GM12891 (cell line): ENCODE measurements at regions not wholly inside any gene's neighbourhood (a gene's known extent, or its start where the extent isn't known, plus 50 kb on each side); places are given as distances from the start of the nearest gene placed in this dataset.

Experiments
- DNase-seq: peaks from one replicate; pipeline ENCODE4 v3.0.0; 2011; ENCODE audit warnings: low spot score; ENCODE audit not compliant: insufficient read length
- FAIRE-seq: peaks from 2 replicates; lab custom pipeline; 2011; peaks lifted over from hg19 to GRCh38; lab: Jason Lieb, UNC
- PAX5 ChIP-seq: IDR thresholded peaks from 2 replicates; pipeline ENCODE4 v1.6.1; 2011; ENCODE audit warnings: low read length, moderate library complexity, mild to moderate bottlenecking; ENCODE audit not compliant: insufficient read depth, severe bottlenecking
- POLR2A ChIP-seq: IDR thresholded peaks from 2 replicates; pipeline ENCODE4 v1.6.1; 2011; ENCODE audit warnings: low read depth, low read length, control low read depth
- POLR2AphosphoS5 ChIP-seq: IDR thresholded peaks from 2 replicates; pipeline ENCODE4 v1.6.1; 2011; ENCODE audit warnings: low read depth, low read length, control low read depth
- POU2F2 ChIP-seq: IDR thresholded peaks from 2 replicates; pipeline ENCODE4 v1.6.1; 2011; ENCODE audit warnings: low read depth, mild to moderate bottlenecking, control low read depth, low read length, moderate library complexity
- SPI1 ChIP-seq: IDR thresholded peaks from 2 replicates; pipeline ENCODE4 v1.6.1; 2011; ENCODE audit warnings: low read depth, low read length, control low read depth
- TAF1 ChIP-seq: IDR thresholded peaks from 2 replicates; pipeline ENCODE4 v1.6.1; 2011; ENCODE audit warnings: low read depth, low read length, control low read depth

DNA sequence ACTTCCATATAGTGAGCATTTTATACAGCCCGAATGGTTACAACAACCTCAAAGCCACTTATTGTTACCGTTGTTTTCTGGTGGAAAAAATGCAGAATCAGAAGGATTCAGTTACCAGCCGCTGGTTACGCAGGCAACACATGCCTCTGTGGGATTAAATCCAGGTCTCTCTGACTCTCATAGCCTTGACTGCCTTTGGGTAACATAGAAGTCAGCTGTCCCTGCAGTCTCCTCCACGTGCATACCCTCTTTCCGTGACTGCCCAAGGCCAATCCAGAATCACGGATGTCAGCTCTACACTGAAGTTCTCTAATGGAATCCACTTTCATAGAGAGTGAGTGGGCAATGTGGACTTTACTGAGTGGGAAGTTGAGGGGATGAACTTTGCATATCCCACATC is 189.5 kb upstream of the DNAJC19 start:
- no peak for FAIRE-seq
- DNase-seq: no peak
- TF ChIP-seq POU2F2 (no peak), TAF1 (no peak), POLR2AphosphoS5 (no peak), POLR2A (no peak), PAX5 (no peak), SPI1 (no peak)

DNA sequence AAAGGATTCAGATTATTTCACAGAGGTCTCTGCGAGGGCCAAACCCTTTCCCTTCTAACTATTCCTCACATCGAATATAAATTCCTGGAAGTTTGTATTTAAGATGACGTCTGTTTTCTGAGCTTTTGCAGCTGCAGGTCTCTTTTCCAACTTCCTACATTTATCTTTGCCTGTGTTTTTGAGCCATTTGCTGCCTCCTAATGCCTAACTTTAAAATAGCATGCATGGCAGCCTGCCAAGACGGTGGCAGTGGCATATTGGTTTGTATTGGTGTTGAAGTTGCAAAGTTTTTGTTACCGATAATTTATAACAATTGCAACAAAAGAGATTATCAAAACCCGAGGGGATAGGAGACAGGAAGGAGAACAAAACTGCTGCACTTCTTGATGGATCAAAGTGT is 187.1 kb upstream of the DNAJC19 start:
- DNase-seq (no peak), FAIRE-seq (no peak)
- no peak for TF ChIP-seq POLR2A

GRCh38 chr3:181174676-181175233 is 185.2 kb upstream of the DNAJC19 start:
- DNase-seq (no peak), FAIRE-seq (no peak)
- TF ChIP-seq POLR2A: no peak
- no peak for TF ChIP-seq SPI1
- TF ChIP-seq POLR2AphosphoS5: no peak
- no peak for TF ChIP-seq TAF1
- TF ChIP-seq PAX5: no peak
- no peak for TF ChIP-seq POU2F2

- DNase-seq (no peak), FAIRE-seq (no peak)
- no peak for TF ChIP-seq PAX5
- no peak for TF ChIP-seq POLR2AphosphoS5
- TF ChIP-seq POLR2A: no peak
- TF ChIP-seq POU2F2: no peak
- no peak for TF ChIP-seq SPI1
- no peak for TF ChIP-seq TAF1
These were observed 184.5 kb upstream of the DNAJC19 start for GRCh38 chr3:181174022-181174421.

DNA sequence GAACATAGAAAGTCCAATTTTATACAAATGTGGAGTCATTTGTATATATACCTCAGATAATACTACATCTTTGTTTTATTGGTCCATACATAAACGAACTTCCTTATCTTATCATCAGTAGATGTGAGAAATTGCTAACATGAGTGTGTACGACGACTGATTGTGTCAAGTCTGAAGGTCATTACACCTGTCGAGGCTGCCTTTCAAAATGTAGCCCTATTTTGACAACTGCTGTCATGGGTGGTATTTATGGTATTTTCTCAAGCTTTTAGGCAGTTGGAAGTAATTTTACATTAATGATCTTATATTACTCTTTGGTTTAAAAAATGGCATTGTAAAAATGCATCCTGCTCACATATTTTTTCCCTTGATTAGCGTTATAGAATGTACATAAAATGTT is 183.7 kb upstream of the DNAJC19 start:
- no peak for TF ChIP-seq TAF1
- no peak for TF ChIP-seq POU2F2
- no peak for TF ChIP-seq POLR2AphosphoS5
- no peak for TF ChIP-seq SPI1
- no peak for TF ChIP-seq POLR2A
- TF ChIP-seq PAX5: no peak
- DNase-seq (no peak), FAIRE-seq (no peak)

DNA sequence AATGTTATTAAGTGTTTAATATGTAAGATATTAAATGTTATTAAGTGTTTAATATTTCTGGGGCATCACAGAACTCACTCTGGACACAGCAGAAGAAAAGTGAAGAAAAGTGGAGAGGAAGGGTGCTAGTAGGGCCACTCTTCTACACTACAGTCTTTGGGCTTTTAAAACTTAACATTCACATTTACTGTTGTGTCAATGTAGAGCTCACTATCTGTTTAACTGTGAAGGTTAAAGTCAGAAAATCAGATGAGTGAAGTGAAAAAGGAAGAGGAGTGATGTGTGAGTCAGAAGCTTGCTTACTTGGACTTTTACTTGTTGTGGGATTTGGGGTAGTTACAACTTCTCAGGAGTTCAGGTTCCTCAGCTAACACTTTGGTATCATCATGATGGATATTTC is 145.3 kb upstream of the DNAJC19 start:
- no peak for DNase-seq

DNA sequence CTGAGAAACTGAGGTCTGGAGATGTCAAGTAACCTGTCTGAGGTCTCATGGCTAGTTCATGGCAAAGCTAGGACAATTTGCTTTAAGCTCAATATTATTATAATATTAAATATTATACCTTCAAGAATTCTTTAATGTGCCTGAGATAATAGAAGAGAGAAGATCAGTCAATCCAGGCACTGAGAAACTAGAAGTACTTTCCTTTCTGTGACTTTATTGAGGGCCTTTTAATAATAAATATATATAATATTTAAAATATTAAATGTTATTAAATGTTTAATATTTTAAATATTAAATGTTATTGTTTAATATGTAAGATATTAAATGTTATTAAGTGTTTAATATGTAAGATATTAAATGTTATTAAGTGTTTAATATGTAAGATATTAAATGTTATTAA is 144.3 kb upstream of the DNAJC19 start:
- no peak for TF ChIP-seq PAX5
- TF ChIP-seq TAF1: no peak
- TF ChIP-seq POLR2AphosphoS5: no peak
- no peak for TF ChIP-seq SPI1
- no peak for TF ChIP-seq POLR2A
- TF ChIP-seq POU2F2: no peak
- no peak for DNase-seq
- FAIRE-seq: no peak

More for the DNA sequence above, 145.3 kb upstream of the DNAJC19 start:
- no peak for FAIRE-seq
- TF ChIP-seq POLR2A (no peak), SPI1 (no peak), PAX5 (no peak), POLR2AphosphoS5 (no peak), POU2F2 (no peak), TAF1 (no peak)

GRCh38 chr3:181105646-181106045 is 116.1 kb upstream of the DNAJC19 start:
- FAIRE-seq: no peak
- TF ChIP-seq POLR2AphosphoS5 (no peak), POU2F2 (no peak), TAF1 (no peak), POLR2A (no peak), SPI1 (no peak), PAX5 (no peak)
- DNase-seq: no peak

GRCh38 chr3:181103605-181104004 is 114.1 kb upstream of the DNAJC19 start:
- TF ChIP-seq POLR2A: no peak
- TF ChIP-seq PAX5: no peak
- TF ChIP-seq TAF1: no peak
- TF ChIP-seq POLR2AphosphoS5: no peak
- no peak for TF ChIP-seq POU2F2
- TF ChIP-seq SPI1: no peak
- DNase-seq (no peak), FAIRE-seq (no peak)

DNA sequence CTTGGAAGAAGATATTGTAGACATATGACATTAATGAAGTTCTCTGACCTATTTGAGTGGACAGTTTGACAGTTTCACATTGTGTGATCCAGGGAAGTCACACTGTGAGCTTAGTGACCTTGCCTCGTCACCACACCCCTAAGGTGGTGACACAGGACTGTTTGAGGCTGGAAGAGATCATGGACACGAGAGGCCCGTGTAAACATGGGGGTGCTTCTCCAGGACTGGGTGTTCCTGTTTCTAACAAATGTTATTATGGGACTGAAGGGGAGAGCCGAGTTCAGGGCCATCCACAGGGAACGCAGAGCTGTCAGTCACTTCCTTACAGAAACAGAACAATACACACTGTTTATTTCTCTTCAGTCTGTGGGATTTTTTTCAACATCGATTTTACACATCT is 96.5 kb upstream of the DNAJC19 start:
- FAIRE-seq: no peak
- TF ChIP-seq SPI1 (no peak), POU2F2 (no peak), TAF1 (no peak), POLR2A (no peak), POLR2AphosphoS5 (no peak), PAX5 (no peak)
- no peak for DNase-seq
